ENCODE measurements at regions not wholly inside any gene's neighbourhood (a gene's known extent, or its start where the extent isn't known, plus 50 kb on each side); places are given as distances from the start of the nearest gene placed in this dataset.

DNA sequence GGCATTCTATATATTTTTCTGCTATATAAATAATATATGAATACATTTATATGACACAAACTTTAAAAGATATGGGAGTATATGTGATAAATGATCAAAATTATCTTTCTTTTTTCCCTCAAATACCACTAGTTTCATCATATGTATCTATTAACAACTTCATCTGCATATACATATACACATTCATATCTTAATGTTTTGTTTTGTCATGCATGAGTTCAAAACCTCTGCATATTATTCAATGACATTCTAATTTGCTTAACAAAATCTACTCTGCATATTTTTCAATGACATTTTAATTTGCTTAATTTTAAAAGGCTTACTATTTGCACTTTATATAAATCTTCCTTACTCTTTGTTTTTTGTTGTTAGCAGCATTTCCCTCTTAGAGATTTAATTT, 276.2 kb downstream of the PIK3C3 start:
- no peaks in the 10 kb centered on the region for H3K36me3 ChIP-seq
- H3K4me3 ChIP-seq, result no peak overlapping the region
- no peak for DNase-seq
- H3K9me3 ChIP-seq, result no peaks in the 10 kb centered on the region
- H3K27me3 ChIP-seq, result no peaks in the 10 kb centered on the region

DNA sequence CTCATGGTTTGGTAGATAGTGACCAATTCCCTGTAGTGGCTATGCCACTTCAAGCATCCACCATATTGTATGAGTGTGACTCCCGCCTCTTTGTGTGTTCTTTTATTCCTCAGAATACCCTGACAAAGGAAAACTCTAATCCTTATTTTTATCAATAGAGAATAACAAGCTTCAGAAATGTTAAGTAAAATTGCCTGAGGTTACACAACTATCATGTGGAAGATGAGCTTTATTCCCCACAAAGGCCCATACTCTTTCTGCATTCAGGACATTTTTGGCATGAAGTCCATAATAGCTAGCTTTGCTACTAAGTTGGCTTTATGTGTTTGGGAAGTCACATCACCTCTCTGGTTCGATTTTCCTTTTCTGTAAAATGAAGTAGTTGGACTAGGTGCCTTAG, 276.8 kb downstream of the PIK3C3 start:
- Histone ChIP-seq H3K4me3 (no peak overlapping the region), H3K27me3 (no peaks in the 10 kb centered on the region), H3K9me3 (no peaks in the 10 kb centered on the region), H3K36me3 (no peaks in the 10 kb centered on the region)
- DNase-seq, result no peak

DNA sequence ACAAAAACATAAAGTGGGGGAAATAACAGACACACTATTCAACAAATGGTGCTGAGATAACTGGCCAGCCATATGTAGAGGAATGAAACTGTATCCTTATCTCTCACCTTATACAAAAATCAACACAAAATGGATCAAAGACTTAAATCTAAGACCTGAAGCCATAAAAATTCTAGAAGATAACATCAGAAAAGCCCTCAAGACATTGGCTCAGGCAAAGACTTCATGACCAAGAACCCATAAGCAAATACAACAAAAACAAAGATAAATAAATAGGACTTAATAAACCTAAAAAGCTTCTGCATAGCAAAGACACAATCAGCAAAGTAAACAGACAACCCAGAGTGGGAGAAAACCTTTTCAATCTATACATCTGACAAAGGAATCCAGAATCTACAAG, 278.9 kb downstream of the PIK3C3 start:
- no peaks in the 10 kb centered on the region for H3K27me3 ChIP-seq
- DNase-seq, result no peak

DNA sequence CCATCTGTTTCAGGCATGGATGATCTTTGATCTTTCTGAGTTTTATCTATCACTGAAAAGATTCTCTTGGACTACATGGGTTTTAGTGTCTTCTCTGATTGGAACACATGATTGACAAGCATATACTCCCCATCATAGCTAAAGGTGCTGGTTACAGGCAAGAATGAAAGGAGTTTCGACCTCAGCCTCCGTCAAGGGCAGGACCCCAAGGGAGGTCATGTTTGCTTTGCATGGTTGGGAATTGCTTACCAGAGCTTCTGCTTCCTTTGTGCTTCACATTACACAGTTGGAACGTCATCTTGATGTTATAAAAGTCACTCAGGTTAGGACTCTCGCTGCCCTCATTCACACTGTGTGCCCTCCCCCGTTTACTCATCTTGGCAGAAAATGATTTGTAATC, 287.7 kb downstream of the PIK3C3 start:
- no peak for DNase-seq
- no peaks in the 10 kb centered on the region for H3K27me3 ChIP-seq
- no peak overlapping the region for H3K4me3 ChIP-seq
- no peaks in the 10 kb centered on the region for H3K9me3 ChIP-seq
- H3K36me3 ChIP-seq, result no peaks in the 10 kb centered on the region

More for the DNA sequence above, 278.9 kb downstream of the PIK3C3 start:
- Histone ChIP-seq H3K36me3 (no peaks in the 10 kb centered on the region), H3K4me3 (no peak overlapping the region), H3K9me3 (no peaks in the 10 kb centered on the region)

DNA sequence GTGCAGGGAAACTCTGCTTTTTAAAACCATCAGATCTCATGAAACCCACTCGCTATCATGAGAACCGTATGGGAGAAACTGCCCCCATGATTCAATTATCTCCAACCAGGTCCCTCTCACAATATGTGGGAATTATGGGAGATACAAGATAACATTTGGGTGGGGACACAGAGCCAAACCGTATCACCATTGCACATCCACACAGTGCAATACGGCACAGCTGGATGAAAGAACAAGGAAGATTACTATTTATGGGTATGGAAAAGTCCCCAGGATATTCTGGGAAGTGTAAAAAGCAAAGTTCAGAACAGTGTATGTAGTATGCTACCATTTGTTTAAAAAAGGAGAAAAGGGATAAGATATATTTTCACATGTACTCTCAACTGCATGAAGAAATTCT, 290.1 kb downstream of the PIK3C3 start:
- no peaks in the 10 kb centered on the region for H3K36me3 ChIP-seq
- H3K9me3 ChIP-seq, result no peaks in the 10 kb centered on the region
- H3K4me3 ChIP-seq, result no peak overlapping the region
- no peaks in the 10 kb centered on the region for H3K27me3 ChIP-seq
- no peak for DNase-seq

DNA sequence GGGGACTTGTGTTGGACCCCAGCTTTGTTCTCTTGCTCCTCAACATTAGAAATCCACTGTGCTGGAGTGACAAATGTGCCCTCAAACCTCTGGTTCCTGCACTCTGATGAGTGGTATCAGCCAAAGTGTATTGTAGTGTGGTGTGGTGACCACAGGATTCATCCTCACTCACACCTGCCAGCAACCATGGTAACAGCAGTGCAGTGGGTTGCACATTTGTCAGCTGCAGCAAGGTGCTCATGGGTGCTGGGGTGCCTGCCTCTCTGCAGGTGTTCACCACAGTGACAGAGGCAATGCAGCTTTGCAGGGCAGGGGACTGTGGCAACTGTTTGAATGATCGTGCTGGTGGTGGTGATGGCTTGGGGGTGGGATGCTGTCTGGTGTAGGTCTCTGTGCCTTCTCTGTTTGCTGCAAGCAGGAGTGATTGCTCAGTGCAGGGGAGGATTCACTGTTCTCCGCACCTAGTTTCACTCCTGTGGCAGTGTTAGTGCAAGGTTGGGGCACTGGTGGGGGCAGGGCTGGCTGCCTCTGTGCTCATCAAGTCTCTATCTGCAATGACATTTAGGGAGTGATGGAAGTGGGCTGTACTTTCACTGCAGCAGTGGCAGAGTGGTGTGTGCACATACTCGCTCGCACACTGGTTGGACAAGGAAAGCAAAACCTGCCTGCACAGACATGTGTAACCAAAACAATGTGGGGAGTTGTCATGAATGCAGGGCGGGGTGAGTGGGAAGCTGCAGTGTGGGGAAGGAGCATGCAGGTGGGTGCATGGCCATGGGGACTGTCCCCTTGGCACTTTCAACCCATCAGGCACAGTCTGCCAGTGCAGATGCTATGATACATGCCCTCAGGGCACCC, 301.1 kb downstream of the PIK3C3 start:
- H3K27me3 ChIP-seq, result no peaks in the 10 kb centered on the region
- no peaks in the 10 kb centered on the region for H3K9me3 ChIP-seq
- H3K36me3 ChIP-seq, result no peaks in the 10 kb centered on the region
- H3K4me3 ChIP-seq, result no peak overlapping the region
- DNase-seq, result no peak

DNA sequence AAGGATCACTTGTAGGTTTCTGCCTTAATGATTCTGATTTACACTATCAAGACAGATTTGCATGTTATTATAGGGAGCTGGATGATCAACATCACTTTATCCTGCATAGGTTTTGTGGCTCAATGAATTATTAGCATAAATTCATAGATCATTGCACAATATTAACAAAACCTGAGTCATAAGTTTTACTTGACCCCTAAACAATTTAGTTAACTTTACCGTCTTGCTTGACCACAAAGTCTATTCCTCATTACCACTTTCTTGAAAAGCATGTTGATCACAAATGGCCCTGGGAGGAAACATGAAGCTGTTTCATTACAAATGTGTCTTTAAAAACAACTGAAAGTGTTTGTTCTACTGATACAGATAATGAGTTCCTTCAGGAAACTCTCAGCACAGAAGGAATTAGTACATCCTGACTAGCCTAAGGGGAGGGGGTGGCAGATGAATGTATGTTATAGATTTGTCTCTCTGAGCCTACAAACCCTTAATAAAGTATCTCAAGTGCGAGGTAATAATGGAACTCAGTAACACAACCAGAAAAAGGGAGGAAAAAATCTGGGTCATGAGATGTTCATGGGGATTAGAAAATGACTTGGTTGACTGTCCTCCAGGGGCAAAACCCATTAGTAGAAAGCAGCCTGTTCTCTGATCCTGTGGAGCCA, 303.4 kb downstream of the PIK3C3 start:
- DNase-seq, result no peak
- H3K4me3 ChIP-seq, result no peak overlapping the region
- no peaks in the 10 kb centered on the region for H3K27me3 ChIP-seq
- no peaks in the 10 kb centered on the region for H3K36me3 ChIP-seq
- H3K9me3 ChIP-seq, result no peaks in the 10 kb centered on the region

DNA sequence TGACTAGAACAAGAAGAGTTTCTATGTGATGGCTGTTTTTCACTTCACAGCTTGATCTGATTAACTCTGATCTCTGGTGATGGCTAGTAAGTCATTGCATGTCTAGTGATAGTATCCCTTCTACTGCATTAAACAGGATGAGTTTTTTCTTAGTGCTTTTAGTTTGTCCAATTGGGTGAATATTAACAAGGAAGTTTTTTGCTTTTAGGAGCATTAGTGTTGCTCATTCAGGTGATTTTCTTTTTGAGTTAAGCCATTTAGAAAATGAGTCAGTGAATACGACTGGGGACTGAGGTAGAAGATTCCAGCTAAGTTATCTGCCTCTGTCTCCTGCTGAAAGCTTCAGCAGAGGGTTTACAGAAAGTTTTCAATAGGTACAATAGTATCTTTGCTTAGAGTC, 306.7 kb downstream of the PIK3C3 start:
- DNase-seq, result no peak
- Histone ChIP-seq H3K36me3 (no peaks in the 10 kb centered on the region), H3K27me3 (no peaks in the 10 kb centered on the region), H3K9me3 (no peaks in the 10 kb centered on the region), H3K4me3 (no peak overlapping the region)

DNA sequence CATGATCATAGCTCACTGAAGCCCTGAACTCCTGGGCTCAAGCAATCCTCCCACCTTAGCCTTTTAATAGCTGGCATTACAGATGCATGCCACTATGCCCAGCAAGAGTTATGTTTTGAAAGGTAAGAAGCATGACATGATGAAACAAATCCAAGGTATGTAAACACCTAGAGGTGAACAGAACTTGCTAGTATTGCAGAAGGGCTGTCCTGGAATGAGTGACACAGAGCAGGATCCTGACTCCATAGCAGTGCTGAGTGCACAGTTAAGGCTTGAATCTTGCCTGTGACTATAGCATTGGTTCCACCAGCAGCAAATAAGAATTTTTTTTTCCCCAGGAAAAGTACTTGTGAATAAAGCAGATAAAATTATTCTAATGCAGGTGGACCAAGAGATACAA, 309.5 kb downstream of the PIK3C3 start:
- Histone ChIP-seq H3K36me3 (no peaks in the 10 kb centered on the region), H3K27me3 (no peaks in the 10 kb centered on the region), H3K9me3 (no peaks in the 10 kb centered on the region), H3K4me3 (no peak overlapping the region)
- DNase-seq, result no peak

DNA sequence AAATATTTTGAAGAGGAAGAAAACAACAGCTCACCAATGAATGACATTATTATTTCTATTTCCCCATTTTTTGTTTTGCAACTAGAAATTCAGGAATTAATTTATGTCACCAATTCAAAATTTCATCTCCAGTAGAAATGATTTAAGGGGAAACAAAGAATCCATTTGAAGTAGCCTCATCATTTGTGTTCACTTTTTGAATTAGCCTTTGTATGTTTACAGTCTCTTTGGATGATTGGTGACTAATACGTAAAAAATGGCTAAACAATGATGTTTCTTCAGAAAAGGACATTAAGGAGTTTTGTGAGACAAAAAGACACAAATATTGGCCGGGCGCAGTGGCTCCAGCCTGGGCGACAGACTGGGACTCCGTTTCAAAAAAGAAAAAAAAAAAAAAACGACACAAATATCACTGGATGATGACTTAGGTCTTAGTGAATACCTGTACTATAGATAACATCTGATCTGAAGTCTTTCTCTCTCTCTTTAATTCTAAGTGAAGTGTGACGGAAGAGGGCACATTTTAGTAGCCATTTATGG, 313.2 kb downstream of the PIK3C3 start:
- no peak for DNase-seq
- no peak overlapping the region for H3K4me3 ChIP-seq
- no peaks in the 10 kb centered on the region for H3K36me3 ChIP-seq
- H3K9me3 ChIP-seq, result no peaks in the 10 kb centered on the region
- no peaks in the 10 kb centered on the region for H3K27me3 ChIP-seq

DNA sequence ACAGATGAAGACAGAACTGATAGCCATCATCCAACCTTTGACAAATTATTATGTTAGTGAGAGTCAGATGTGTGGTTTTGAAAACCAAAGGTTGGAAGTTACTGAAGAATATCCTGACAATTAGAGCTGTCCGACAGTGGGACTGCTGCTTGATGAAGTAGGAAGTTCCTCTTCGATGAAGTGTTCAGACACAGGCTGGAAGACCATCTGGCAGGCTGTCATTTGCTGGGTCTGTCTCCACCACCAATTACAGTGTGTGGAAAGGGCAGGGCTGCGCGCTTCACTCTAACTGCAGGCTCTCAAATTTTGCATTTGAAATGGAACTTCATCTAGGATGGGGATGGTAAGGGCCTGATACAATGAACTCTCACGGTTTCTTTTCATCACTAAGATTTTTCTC, 313.8 kb downstream of the PIK3C3 start:
- Histone ChIP-seq H3K27me3 (no peaks in the 10 kb centered on the region), H3K9me3 (no peaks in the 10 kb centered on the region), H3K36me3 (no peaks in the 10 kb centered on the region), H3K4me3 (no peak overlapping the region)
- no peak for DNase-seq

DNA sequence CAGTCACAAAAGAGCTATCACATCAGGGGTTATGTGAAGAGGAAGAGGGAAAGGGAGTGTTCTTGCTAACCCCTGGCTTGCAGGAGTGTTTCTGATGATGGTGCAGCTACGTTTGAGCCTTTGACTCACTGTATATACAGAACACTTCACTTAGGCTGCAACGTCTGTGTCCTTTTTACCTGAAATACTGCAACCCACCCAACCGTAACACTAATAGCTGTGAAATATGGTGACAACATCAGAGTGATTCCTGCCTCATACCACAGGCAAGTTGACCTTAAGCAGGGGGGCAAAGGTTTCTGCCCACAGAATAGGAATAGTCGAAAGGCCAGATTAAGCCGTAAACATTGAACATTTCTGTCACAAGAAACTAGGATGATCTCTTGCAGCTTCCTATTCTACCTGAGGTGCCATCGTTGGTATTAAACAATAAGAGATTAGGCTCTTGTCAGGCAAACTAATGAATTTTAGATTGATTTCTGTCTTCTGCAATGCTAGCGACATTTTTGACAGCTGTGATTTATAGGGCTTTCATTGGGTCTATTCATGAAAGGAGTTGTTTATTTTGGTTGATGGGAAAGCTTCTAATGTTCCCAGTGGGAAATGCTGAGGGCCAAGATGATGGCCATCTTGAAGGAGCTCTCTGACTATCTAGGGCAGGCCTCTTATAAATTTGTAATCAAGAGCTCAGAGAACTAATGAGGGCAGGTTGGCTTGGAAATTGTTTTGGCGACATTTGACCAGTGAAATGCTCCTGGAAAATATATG, 316.8 kb downstream of the PIK3C3 start:
- no peaks in the 10 kb centered on the region for H3K9me3 ChIP-seq
- DNase-seq, result no peak
- no peak overlapping the region for H3K4me3 ChIP-seq
- no peaks in the 10 kb centered on the region for H3K27me3 ChIP-seq
- H3K36me3 ChIP-seq, result no peaks in the 10 kb centered on the region

DNA sequence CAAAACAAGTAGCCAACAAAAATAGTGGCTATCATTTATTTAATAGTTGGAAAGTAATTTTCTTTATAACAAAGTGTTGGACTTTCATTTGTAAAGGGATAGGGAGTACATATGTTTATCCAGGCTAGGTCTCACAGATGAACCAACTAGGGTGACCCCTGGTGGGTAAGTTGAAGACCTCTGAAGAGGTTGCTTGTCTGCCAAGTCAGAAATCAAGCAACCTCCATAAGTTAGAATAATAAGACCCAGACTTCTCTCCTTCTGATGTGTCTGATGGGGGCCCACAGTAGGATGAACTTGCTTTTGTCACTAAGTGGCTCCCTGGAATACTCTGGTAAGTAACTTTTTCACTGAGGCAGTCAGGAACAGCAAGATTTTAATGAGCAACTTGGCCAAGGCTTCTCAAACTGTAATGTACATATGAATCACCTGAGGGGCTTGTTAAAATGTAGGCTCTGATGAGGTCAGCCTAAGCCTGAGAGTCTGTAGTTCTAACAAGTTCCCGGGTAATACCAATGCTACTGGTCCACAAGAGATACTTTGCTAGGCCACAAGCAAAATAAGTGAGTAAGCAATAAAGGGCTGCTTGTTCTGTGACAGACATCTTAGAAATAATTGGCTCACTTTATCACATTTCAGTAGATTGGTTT, 319.6 kb downstream of the PIK3C3 start:
- Histone ChIP-seq H3K9me3 (no peaks in the 10 kb centered on the region), H3K4me3 (no peak overlapping the region), H3K27me3 (no peaks in the 10 kb centered on the region), H3K36me3 (no peaks in the 10 kb centered on the region)
- no peak for DNase-seq

DNA sequence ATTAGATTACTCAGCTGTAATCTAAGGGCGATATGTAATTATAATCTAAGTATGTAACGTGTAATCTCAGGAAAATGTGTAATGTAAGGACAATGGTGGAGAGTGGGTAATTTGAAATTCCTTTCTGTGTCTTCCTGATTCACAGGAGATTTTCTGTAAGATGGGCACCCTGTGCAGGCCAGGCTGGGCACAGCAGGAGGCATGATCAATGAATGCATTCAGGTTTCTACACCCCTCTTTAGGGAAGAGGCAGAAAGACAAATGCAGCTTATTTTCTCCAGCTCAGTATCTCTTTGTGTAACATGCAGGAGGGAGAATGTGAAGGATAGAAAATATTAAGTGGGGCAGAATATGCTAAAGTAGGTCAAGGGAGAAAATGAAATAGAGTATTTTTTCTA, 320.1 kb downstream of the PIK3C3 start:
- Histone ChIP-seq H3K4me3 (no peak overlapping the region), H3K27me3 (no peaks in the 10 kb centered on the region)
- no peak for DNase-seq

DNA sequence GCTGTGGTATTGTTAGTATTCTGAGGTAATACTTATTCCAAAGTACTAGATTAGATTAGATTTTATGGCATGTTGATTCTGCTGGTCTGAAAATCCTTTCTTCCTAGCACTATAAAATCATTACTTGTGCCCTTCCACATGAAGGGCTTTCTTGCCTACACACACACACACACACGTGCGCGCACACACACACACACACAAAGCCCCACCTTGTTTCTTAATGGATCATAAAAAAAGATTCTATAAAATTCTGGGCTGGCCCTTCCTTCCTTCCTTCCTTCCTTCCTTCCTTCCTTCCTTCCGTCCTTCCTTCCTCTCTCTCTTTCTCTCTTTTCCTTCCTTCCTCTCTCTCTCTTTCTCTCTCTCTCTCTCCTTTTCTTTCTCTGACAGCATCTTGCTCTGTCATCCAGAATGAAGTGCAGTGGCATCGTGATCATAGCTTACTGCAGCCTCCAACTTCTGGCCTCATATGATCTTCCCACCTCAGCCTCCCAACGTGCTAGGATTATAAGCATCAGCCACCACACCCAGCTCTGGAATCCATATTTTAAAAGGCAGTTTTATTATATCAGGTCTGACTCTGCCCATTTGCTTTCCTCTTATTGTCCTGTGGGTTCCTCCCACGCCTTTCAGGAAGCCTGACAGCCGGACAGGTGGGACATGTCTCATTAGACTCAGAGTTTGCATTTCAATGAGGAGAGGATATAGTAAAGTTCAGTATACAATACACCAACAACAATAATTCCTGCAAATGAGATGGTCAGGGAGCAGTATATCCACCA, 321.1 kb downstream of the PIK3C3 start:
- Histone ChIP-seq H3K4me3 (no peak overlapping the region), H3K27me3 (no peaks in the 10 kb centered on the region), H3K36me3 (no peaks in the 10 kb centered on the region), H3K9me3 (no peaks in the 10 kb centered on the region)
- no peak for DNase-seq

More for the DNA sequence above, 320.1 kb downstream of the PIK3C3 start:
- Histone ChIP-seq H3K36me3 (no peaks in the 10 kb centered on the region), H3K9me3 (no peaks in the 10 kb centered on the region)

DNA sequence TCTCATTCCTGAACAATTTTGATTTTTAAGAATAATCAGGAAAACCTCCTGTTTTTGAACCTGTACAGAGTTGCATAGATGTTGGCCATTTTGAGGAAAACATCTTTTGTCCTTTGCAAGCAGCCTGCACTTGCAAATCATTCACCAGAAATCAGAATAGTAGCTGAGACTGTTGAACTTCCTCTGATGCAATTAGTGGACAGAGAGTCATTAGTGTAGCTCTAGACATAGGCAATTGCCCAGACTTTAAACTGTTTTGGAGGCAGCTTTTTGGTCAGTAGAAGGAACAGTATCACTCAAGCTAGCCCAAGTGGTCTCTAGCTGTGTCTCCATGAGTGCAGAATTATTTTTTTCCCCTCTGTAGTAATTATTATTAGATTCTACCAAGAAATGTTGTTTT, 326.1 kb downstream of the PIK3C3 start:
- no peaks in the 10 kb centered on the region for H3K9me3 ChIP-seq
- no peak for DNase-seq
- H3K27me3 ChIP-seq, result no peaks in the 10 kb centered on the region
- no peaks in the 10 kb centered on the region for H3K36me3 ChIP-seq
- no peak overlapping the region for H3K4me3 ChIP-seq
